ENCODE measurements at regions not wholly inside any gene's neighbourhood (a gene's known extent, or its start where the extent isn't known, plus 50 kb on each side); places are given as distances from the start of the nearest gene placed in this dataset.

- DNase-seq, result no peak
Measured at GRCh38 chr12:111066744-111067437, 146.5 kb upstream of the MYL2 start.

- DNase-seq, result no peak
Measured at GRCh38 chr12:111064982-111065381, 144.6 kb upstream of the MYL2 start.

- DNase-seq, result no peak
Measured at GRCh38 chr12:111064154-111064553, 143.8 kb upstream of the MYL2 start.

- DNase-seq, result no peak
Measured at GRCh38 chr12:111063295-111064026, 143.1 kb upstream of the MYL2 start.

GRCh38 chr12:111057701-111058425, 137.5 kb upstream of the MYL2 start:
- DNase-seq, result no peak

- no peak for DNase-seq
Measured at GRCh38 chr12:111056618-111057521, 136.5 kb upstream of the MYL2 start.

GRCh38 chr12:111055181-111055880, 135.0 kb upstream of the MYL2 start:
- no peak for DNase-seq

- no peak for DNase-seq
Measured at GRCh38 chr12:111048991-111049390, 128.6 kb upstream of the MYL2 start.

- no peak for DNase-seq
Measured at GRCh38 chr12:111046896-111047295, 126.5 kb upstream of the MYL2 start.

- no peak for DNase-seq
Measured at GRCh38 chr12:111045941-111046340, 125.6 kb upstream of the MYL2 start.

GRCh38 chr12:111041091-111041490, 120.7 kb upstream of the MYL2 start:
- DNase-seq, result no peak

GRCh38 chr12:111040690-111041089, 120.3 kb upstream of the MYL2 start:
- no peak for DNase-seq

GRCh38 chr12:111038941-111039340, 118.6 kb upstream of the MYL2 start:
- DNase-seq, result no peak

- no peak for DNase-seq
Measured at GRCh38 chr12:111038077-111038476, 117.7 kb upstream of the MYL2 start.

GRCh38 chr12:111037047-111037446, 116.7 kb upstream of the MYL2 start:
- DNase-seq, result no peak

- no peak for DNase-seq
Measured at GRCh38 chr12:111035578-111036301, 115.4 kb upstream of the MYL2 start.

- no peak for DNase-seq
Measured at GRCh38 chr12:111034886-111035577, 114.7 kb upstream of the MYL2 start.

- DNase-seq, result no peak
Measured at GRCh38 chr12:111034083-111034885, 113.9 kb upstream of the MYL2 start, which contains the start of gene CUX2. TSS of gene CUX2 (plus strand) at chr12:111034165.

- DNase-seq, result no peak
Measured at GRCh38 chr12:111033281-111034082, 113.1 kb upstream of the MYL2 start.

Data from SIG-M5 (cell line).